ENCODE measurements at regions not wholly inside any gene's neighbourhood (a gene's known extent, or its start where the extent isn't known, plus 50 kb on each side); places are given as distances from the start of the nearest gene placed in this dataset.
"Not testable (repeated sequence)": the region's sequence is repeated elsewhere in the genome, so short reads cannot be mapped to it uniquely, and the experiment has no call there.

DNA sequence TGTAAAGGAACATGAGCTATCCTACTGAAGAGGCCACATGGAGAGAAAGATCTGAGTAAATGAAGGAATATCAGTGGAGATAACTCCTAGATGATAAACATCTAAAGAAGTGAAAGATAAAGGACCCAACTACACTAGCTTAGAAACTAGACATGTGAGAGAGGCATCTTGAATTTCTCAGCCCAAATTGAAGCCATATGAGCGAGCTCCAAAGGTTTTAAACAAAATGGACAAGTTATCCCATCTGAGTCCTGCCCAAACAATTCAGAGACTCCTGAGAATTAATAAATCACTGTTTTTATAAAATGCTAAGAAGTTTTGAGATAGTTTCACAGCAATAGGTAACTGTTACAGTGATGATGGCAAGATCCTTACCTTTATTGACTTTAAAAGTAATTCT, 438.9 kb downstream of the NAV3 start:
- 73 to 80% methylated on average over 1 of the region's 1 CpG for WGBS, 2 donors
- Histone ChIP-seq H3K27me3 (no peaks in the 10 kb centered on the region), H3K36me3 (no peaks in the 10 kb centered on the region), H3K27ac (no peak overlapping the region), H3K4me3 (no peak overlapping the region), H3K9me3 (peaks cover 0 to 3% (median 0%) of the 10 kb centered on the region in 4 donors), H3K4me1 (no peaks in the 10 kb centered on the region)
- TF ChIP-seq EP300 (IDR thresholded peaks at IDR 0.05) (no peak), POLR2A (IDR thresholded peaks at IDR 0.05) (no peak), POLR2AphosphoS5 (IDR thresholded peaks at IDR 0.05) (no peak)
- TF ChIP-seq, protein P1, sequence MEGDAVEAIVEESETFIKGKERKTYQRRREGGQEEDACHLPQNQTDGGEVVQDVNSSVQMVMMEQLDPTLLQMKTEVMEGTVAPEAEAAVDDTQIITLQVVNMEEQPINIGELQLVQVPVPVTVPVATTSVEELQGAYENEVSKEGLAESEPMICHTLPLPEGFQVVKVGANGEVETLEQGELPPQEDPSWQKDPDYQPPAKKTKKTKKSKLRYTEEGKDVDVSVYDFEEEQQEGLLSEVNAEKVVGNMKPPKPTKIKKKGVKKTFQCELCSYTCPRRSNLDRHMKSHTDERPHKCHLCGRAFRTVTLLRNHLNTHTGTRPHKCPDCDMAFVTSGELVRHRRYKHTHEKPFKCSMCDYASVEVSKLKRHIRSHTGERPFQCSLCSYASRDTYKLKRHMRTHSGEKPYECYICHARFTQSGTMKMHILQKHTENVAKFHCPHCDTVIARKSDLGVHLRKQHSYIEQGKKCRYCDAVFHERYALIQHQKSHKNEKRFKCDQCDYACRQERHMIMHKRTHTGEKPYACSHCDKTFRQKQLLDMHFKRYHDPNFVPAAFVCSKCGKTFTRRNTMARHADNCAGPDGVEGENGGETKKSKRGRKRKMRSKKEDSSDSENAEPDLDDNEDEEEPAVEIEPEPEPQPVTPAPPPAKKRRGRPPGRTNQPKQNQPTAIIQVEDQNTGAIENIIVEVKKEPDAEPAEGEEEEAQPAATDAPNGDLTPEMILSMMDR (IDR thresholded peaks at IDR 0.05): no peak
- DNase-seq: no peak
- intact Hi-C loops (cut with DNase I): no loop called here

- H3K4me1 ChIP-seq: no peaks in the 10 kb centered on the region
- no peaks in the 10 kb centered on the region for H3K36me3 ChIP-seq
- no peaks in the 10 kb centered on the region for H3K9me3 ChIP-seq
- DNase-seq: no peak
- H3K27me3 ChIP-seq: no peaks in the 10 kb centered on the region
- TF ChIP-seq, protein P1 (IDR thresholded peaks at IDR 0.05): no peak
- TF ChIP-seq EP300 (IDR thresholded peaks at IDR 0.05) (no peak), POLR2A (IDR thresholded peaks at IDR 0.05) (no peak), POLR2AphosphoS5 (IDR thresholded peaks at IDR 0.05) (no peak)
- H3K4me3 ChIP-seq: no peak overlapping the region
- H3K27ac ChIP-seq: no peak overlapping the region
- intact Hi-C loops (cut with DNase I): no loop called here
- WGBS, 2 donors: 96 to 99% methylated on average over 3 of the region's 3 CpGs
Observed at GRCh38 chr12:78271546-78271945, 440.9 kb downstream of the NAV3 start.

DNA sequence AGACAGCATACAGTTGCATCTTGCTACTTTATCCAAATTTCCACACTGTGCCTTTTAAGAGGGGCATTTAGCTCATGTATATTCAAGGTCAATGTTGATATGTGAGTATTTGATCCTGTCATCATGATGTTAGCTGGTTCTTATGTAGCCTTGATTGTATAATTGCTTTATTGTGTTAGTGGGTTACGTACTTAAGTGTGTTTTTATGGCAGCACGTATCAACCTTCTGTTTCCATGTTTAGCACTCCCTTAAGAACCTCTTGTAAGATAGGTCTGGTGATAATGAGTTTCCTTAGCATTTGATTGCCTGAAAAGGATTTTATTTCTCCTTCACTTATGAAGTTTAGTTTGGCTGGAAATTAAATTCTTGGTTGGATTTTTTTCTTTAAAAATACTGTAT, 445.2 kb downstream of the NAV3 start:
- 14 to 52% methylated on average over 2 of the region's 2 CpGs for WGBS, 2 donors
- TF ChIP-seq POLR2AphosphoS5 (IDR thresholded peaks at IDR 0.05): no peak
- TF ChIP-seq, protein P1 (IDR thresholded peaks at IDR 0.05): no peak
- Histone ChIP-seq H3K27me3 (no peaks in the 10 kb centered on the region), H3K4me1 (no peaks in the 10 kb centered on the region), H3K9me3 (no peaks in the 10 kb centered on the region), H3K27ac (no peak overlapping the region), H3K36me3 (no peaks in the 10 kb centered on the region), H3K4me3 (no peak overlapping the region)
- intact Hi-C loops (cut with DNase I): no loop called here
- no peak for DNase-seq

GRCh38 chr12:78278706-78279190, 448.1 kb downstream of the NAV3 start:
- 73 to 81% methylated on average over 2 of the region's 2 CpGs for WGBS, 2 donors
- H3K36me3 ChIP-seq: no peaks in the 10 kb centered on the region
- intact Hi-C loops (cut with DNase I): no loop called here
- DNase-seq: no peak
- H3K27me3 ChIP-seq: no peaks in the 10 kb centered on the region
- no peak for TF ChIP-seq POLR2AphosphoS5 (IDR thresholded peaks at IDR 0.05)
- TF ChIP-seq POLR2A (IDR thresholded peaks at IDR 0.05): no peak
- TF ChIP-seq, protein P1 (IDR thresholded peaks at IDR 0.05): no peak
- no peak for TF ChIP-seq EP300 (IDR thresholded peaks at IDR 0.05)
- no peak overlapping the region for H3K4me3 ChIP-seq
- no peaks in the 10 kb centered on the region for H3K4me1 ChIP-seq
- H3K27ac ChIP-seq: no peak overlapping the region
- H3K9me3 ChIP-seq: no peaks in the 10 kb centered on the region

DNA sequence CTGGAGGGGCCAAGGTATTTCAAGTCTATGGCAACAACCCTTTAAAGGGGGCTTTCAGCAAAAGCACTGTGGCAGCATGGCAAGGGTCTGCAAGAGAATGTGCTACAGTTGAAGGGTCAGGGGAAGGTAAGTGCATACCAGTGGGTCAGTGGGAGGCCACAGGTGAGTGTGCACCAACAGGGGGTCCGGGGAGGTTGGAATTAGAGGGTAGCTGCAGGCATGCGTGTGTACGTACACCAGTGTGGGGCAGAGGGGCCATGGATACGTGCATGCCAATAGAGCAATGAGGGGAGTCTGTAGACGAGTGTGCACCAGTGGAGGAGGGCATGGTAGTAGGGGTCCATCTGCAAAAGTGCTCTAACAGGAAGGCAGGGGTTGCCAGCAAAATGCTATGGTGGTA, 448.9 kb downstream of the NAV3 start:
- no peaks in the 10 kb centered on the region for H3K4me1 ChIP-seq
- DNase-seq: no peak
- 90% methylated on average over 5 of the region's 5 CpGs for WGBS, 2 donors
- no peaks in the 10 kb centered on the region for H3K9me3 ChIP-seq
- intact Hi-C loops (cut with DNase I): no loop called here
- no peaks in the 10 kb centered on the region for H3K36me3 ChIP-seq
- H3K4me3 ChIP-seq: no peak overlapping the region
- no peak overlapping the region for H3K27ac ChIP-seq
- H3K27me3 ChIP-seq: no peaks in the 10 kb centered on the region
- TF ChIP-seq EP300 (IDR thresholded peaks at IDR 0.05): no peak
- TF ChIP-seq, protein P1 (IDR thresholded peaks at IDR 0.05): no peak
- no peak for TF ChIP-seq POLR2A (IDR thresholded peaks at IDR 0.05)
- TF ChIP-seq POLR2AphosphoS5 (IDR thresholded peaks at IDR 0.05): no peak

GRCh38 chr12:78281102-78281501, 450.4 kb downstream of the NAV3 start:
- H3K4me3 ChIP-seq; H3K9me3 ChIP-seq; H3K27me3 ChIP-seq; H3K4me1 ChIP-seq; H3K27ac ChIP-seq; DNase-seq; intact Hi-C loops (cut with DNase I); H3K36me3 ChIP-seq: not testable (repeated sequence)
- WGBS, 2 donors: 83 to 88% methylated on average over 2 of the region's 2 CpGs
